ENCODE measurements at regions not wholly inside any gene's neighbourhood (a gene's known extent, or its start where the extent isn't known, plus 50 kb on each side); places are given as distances from the start of the nearest gene placed in this dataset.

GRCh38 chr3:194837457-194838127, 151.9 kb downstream of the FAM43A start:
- TF ChIP-seq SUZ12 (IDR thresholded peaks at IDR 0.05; ENCODE audit: extremely low read depth, insufficient read depth, insufficient read length) (no peak), ZNF274 (IDR thresholded peaks at IDR 0.05; ENCODE audit: low read depth, low read length) (no peak), YY1 (IDR thresholded peaks at IDR 0.05; ENCODE audit: insufficient read depth, insufficient read length) (no peak)

All from NT2/D1 (cell line).